K562 (cell line): ENCODE measurements at regions not wholly inside any gene's neighbourhood (a gene's known extent, or its start where the extent isn't known, plus 50 kb on each side); places are given as distances from the start of the nearest gene placed in this dataset.
A peak's percentile ranks its signal among the peaks of the same experiment; 100 is the strongest.

Experiments used
- ATAC-seq: fragments of 200-7000 bp; cut with Tn5 transposase; 3 replicates; pipeline ENCODE4 v1.9.1; 2020; ENCODE audit warnings: moderate library complexity
- BruUV-seq: library from RNA; stranded (reverse); fragments of 400-500 nt; replicated peaks from 2 replicates; lab custom pipeline; 2021; lab: Mats Ljungman, UMichigan
- CTCF ChIA-PET: fragments of 300-600 bp; formaldehyde crosslinking; extraction: SDS; loops from one replicate; lab custom pipeline; 2021; ENCODE audit warnings: low intra/inter-chr PET ratio; lab: Yijun Ruan, JAX
- POLR2A ChIA-PET: fragments of 300-600, 350-650 bp; sonication (Branson Sonifier 250); formaldehyde crosslinking; extraction: SDS; loops from one replicate; lab custom pipeline; 2021; ENCODE audit warnings: antibody characterized with exemption, inconsistent platforms; lab: Yijun Ruan, JAX
- DNase-seq, 4 experiments: peaks; one replicate each; pipeline versions ENCODE4 v3.0.0 to v3.0.0-alpha.2; 2011 to 2018; ENCODE audit warnings: low spot score in 3 of 4, mixed read lengths in 3 of 4; ENCODE audit errors: extremely low read depth in 1 of 4
- FAIRE-seq: peaks from 2 replicates; lab custom pipeline; 2011; peaks lifted over from hg19 to GRCh38; lab: Jason Lieb, UNC
- H2AFZ ChIP-seq: 2 replicates; pipeline ENCODE4 v1.6.0; 2011; ENCODE audit warnings: low read depth, low read length, control low read depth, inconsistent platforms
- H3K27ac ChIP-seq: fragments of 200-600 bp; 3 replicates; pipeline ENCODE4 v1.8.0; 2011; ENCODE audit warnings: low read depth, mild to moderate bottlenecking, control low read depth, inconsistent platforms, low read length, moderate library complexity, mixed read lengths; ENCODE audit errors: extremely low read depth
- H3K27me3 ChIP-seq, 2 experiments: fragments of 300-600 bp in 1 of 2; 2 replicates in 1 of 2; 3 replicates in 1 of 2; pipeline versions ENCODE4 v1.6.0 to v1.8.0; 2011; ENCODE audit warnings: inconsistent platforms in 2 of 2, low read length in 2 of 2, mild to moderate bottlenecking in 1 of 2, mixed read lengths in 1 of 2, moderate library complexity in 1 of 2; ENCODE audit not compliant: control insufficient read depth in 2 of 2, insufficient read depth in 2 of 2
- H3K36me3 ChIP-seq: fragments of 300-600 bp; 3 replicates; pipeline ENCODE4 v1.8.0; 2011; ENCODE audit warnings: mild to moderate bottlenecking, low read length, inconsistent platforms; ENCODE audit not compliant: control insufficient read depth, insufficient read depth
- H3K4me1 ChIP-seq, 2 experiments: fragments of 200-600 bp in 1 of 2; replicated peaks in 1 of 2; 2 replicates in 1 of 2; 3 replicates in 1 of 2; pipeline versions ENCODE4 v1.5.1 to v1.8.0; 2011; ENCODE audit warnings: inconsistent platforms in 2 of 2, low read length in 2 of 2, mild to moderate bottlenecking in 1 of 2, mixed read lengths in 1 of 2, moderate library complexity in 1 of 2; ENCODE audit not compliant: control insufficient read depth in 2 of 2, insufficient read depth in 2 of 2
- H3K4me2 ChIP-seq: 2 replicates; pipeline ENCODE4 v1.6.1; 2011; ENCODE audit warnings: low read length, control low read depth, inconsistent platforms, mixed read lengths; ENCODE audit not compliant: insufficient read depth
- H3K4me3 ChIP-seq: fragments of 200-600 bp; sonication (generic), shearing (Covaris generic); 2 replicates; pipeline ENCODE4 v1.5.1; 2016; ENCODE audit warnings: control low read depth, inconsistent platforms
- H3K79me2 ChIP-seq: fragments of 200-600 bp; 3 replicates; pipeline ENCODE4 v1.8.0; 2011; ENCODE audit warnings: low read length, inconsistent platforms; ENCODE audit not compliant: control insufficient read depth, insufficient read depth
- H3K9ac ChIP-seq, 2 experiments: 2 replicates each; pipeline versions ENCODE4 v1.6.0 to v1.6.1; 2011; ENCODE audit warnings: low read depth in 2 of 2, low read length in 2 of 2, control low read depth in 1 of 2, inconsistent platforms in 1 of 2, mild to moderate bottlenecking in 1 of 2, mixed read lengths in 1 of 2; ENCODE audit not compliant: insufficient read depth in 1 of 2
- H3K9me1 ChIP-seq: one replicate; pipeline ENCODE4 v1.6.0; 2011; ENCODE audit warnings: inconsistent platforms, mild to moderate bottlenecking, low read length, moderate library complexity; ENCODE audit not compliant: control insufficient read depth, insufficient read depth
- H3K9me3 ChIP-seq: replicated peaks from 2 replicates; pipeline ENCODE4 v1.5.1; 2011; ENCODE audit warnings: low read depth, low read length, inconsistent platforms; ENCODE audit not compliant: control insufficient read depth, insufficient read depth
- H4K20me1 ChIP-seq: replicated peaks from 2 replicates; pipeline ENCODE4 v1.6.1; 2011; ENCODE audit warnings: low read length, inconsistent platforms, mixed read lengths; ENCODE audit not compliant: control insufficient read depth, insufficient read depth
- FOXP1 ChIP-seq: sonication (generic); formaldehyde crosslinking; IDR thresholded peaks from 2 replicates; pipeline ENCODE4 v1.8.0; 2022; ENCODE audit warnings: mild to moderate bottlenecking, missing genetic modification reagents
- HOXB6 ChIP-seq: fragments of 250-450 bp; sonication (Bioruptor Pico); IDR thresholded peaks from 2 replicates; pipeline ENCODE4 v1.5.1; 2022; ENCODE audit warnings: mild to moderate bottlenecking, borderline replicate concordance
- MBD2 ChIP-seq: sonication (generic); IDR thresholded peaks from 2 replicates; pipeline ENCODE4 v1.6.1; 2016; ENCODE audit warnings: low read depth, borderline replicate concordance
- POLR2A ChIP-seq: fragments of 450-650 bp; conservative IDR thresholded peaks from 2 replicates; pipeline ENCODE4 v1.6.1; 2016
- RAD21 ChIP-seq, 2 experiments: fragments of 250-450 bp in 1 of 2; fragments of 450-650 bp in 1 of 2; sonication (Bioruptor Pico) in 1 of 2; formaldehyde crosslinking in 1 of 2; IDR thresholded peaks in 1 of 2; conservative IDR thresholded peaks in 1 of 2; 2 replicates each; pipeline versions ENCODE4 v1.4.0 to v1.8.0; 2020 to 2022; ENCODE audit warnings: mild to moderate bottlenecking in 2 of 2, moderate library complexity in 1 of 2
- RBM17 ChIP-seq: fragments of 200-400 bp; formaldehyde crosslinking; IDR thresholded peaks from 2 replicates; pipeline ENCODE4 v1.6.1; 2017; ENCODE audit warnings: low read depth, mild to moderate bottlenecking, low read length, borderline replicate concordance
- STAT5A ChIP-seq: IDR thresholded peaks from 2 replicates; pipeline ENCODE4 v1.6.1; 2012; ENCODE audit warnings: low read length, inconsistent platforms, borderline replicate concordance
- ZNF695 ChIP-seq: fragments of 450-650 bp; formaldehyde crosslinking; IDR thresholded peaks from 2 replicates; pipeline ENCODE4 v1.4.0; 2020; ENCODE audit warnings: mild to moderate bottlenecking, moderate library complexity
- WGBS: fragments of 100-300 bp; shearing (Covaris generic); methylation state at CpG from one replicate; pipeline ENCODE4 v1.1.6; 2016; ENCODE audit warnings: low coverage, mixed read lengths; ENCODE audit not compliant: insufficient coverage; ENCODE audit errors: missing lambda C conversion rate; 5-methylcytosine and 5-hydroxymethylcytosine counted together
- in situ Hi-C: fragments of 300-500 bp; cut with MboI; formaldehyde crosslinking; loops from 4 replicates; pipeline ENCODE4 v1.15.0; 2018; ENCODE audit warnings: inconsistent platforms, mixed read lengths
- intact Hi-C: fragments of 100-400 bp; cut with micrococcal nuclease; formaldehyde crosslinking; loops from 2 replicates; pipeline ENCODE4 v1.14.2; 2022
- TF ChIP-seq, protein P1 (sequence below), 2 experiments: fragments of 450-650 bp; formaldehyde crosslinking in 1 of 2; IDR thresholded peaks; 2 replicates each; pipeline versions ENCODE4 v1.4.0 to v1.6.1; 2014 to 2020; ENCODE audit warnings: mild to moderate bottlenecking in 2 of 2, borderline replicate concordance in 1 of 2, low read depth in 1 of 2
- TF ChIP-seq, protein P2 (sequence below), 2 experiments: fragments of 450-650 bp; IDR thresholded peaks; 2 replicates each; pipeline ENCODE4 v1.6.1; 2018; ENCODE audit warnings: mild to moderate bottlenecking in 2 of 2, low read depth in 1 of 2; ENCODE audit not compliant: partially characterized antibody in 2 of 2

GRCh38 chr17:36777118-36777517 lies 160.2 kb upstream of the LHX1 start:
- no peaks in the 10 kb centered on the region for H3K9me1 ChIP-seq
- no TSS peak for BruUV-seq
- H3K4me3 ChIP-seq, result no peak overlapping the region
- WGBS, result 0% methylated on average over 4 of the region's 6 CpGs
- FAIRE-seq (no peak), DNase-seq (peak; percentile 30 to 50 (median 37)), ATAC-seq (no peak)
- H3K4me1 ChIP-seq, result no peaks in the 10 kb centered on the region
- no peak overlapping the region for H2AFZ ChIP-seq
- H3K9ac ChIP-seq, result no peak overlapping the region
- in situ Hi-C loops, result no loop called here
- H3K36me3 ChIP-seq, result no peaks in the 10 kb centered on the region
- ChIA-PET CTCF (no interaction called here), POLR2A (no interaction called here)
- no peak overlapping the region for H3K27ac ChIP-seq
- H3K27me3 ChIP-seq, result peaks cover 9 to 27% of the 10 kb centered on the region in 2 experiments; a peak in 3 of 5 replicates
- H3K79me2 ChIP-seq, result no peaks in the 10 kb centered on the region
- H4K20me1 ChIP-seq, result no peaks in the 10 kb centered on the region
- no peaks in the 10 kb centered on the region for H3K9me3 ChIP-seq
- intact Hi-C loops, result no loop called here
- H3K4me2 ChIP-seq, result no peak overlapping the region
- TF ChIP-seq RBM17 (no peak), MBD2 (no peak), HOXB6 (no peak), ZNF695 (CRISPR knock-in tag) (no peak), STAT5A (no peak), RAD21 (CRISPR knock-in tag; conservative IDR thresholded peaks at IDR 0.05 in 1 of 2, IDR thresholded peaks at IDR 0.05 in 1 of 2) (no peak), POLR2A (no peak), FOXP1 (CRISPR knock-in tag) (no peak)
- TF ChIP-seq, protein P1, sequence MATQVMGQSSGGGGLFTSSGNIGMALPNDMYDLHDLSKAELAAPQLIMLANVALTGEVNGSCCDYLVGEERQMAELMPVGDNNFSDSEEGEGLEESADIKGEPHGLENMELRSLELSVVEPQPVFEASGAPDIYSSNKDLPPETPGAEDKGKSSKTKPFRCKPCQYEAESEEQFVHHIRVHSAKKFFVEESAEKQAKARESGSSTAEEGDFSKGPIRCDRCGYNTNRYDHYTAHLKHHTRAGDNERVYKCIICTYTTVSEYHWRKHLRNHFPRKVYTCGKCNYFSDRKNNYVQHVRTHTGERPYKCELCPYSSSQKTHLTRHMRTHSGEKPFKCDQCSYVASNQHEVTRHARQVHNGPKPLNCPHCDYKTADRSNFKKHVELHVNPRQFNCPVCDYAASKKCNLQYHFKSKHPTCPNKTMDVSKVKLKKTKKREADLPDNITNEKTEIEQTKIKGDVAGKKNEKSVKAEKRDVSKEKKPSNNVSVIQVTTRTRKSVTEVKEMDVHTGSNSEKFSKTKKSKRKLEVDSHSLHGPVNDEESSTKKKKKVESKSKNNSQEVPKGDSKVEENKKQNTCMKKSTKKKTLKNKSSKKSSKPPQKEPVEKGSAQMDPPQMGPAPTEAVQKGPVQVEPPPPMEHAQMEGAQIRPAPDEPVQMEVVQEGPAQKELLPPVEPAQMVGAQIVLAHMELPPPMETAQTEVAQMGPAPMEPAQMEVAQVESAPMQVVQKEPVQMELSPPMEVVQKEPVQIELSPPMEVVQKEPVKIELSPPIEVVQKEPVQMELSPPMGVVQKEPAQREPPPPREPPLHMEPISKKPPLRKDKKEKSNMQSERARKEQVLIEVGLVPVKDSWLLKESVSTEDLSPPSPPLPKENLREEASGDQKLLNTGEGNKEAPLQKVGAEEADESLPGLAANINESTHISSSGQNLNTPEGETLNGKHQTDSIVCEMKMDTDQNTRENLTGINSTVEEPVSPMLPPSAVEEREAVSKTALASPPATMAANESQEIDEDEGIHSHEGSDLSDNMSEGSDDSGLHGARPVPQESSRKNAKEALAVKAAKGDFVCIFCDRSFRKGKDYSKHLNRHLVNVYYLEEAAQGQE (IDR thresholded peaks at IDR 0.05; ENCODE audit: borderline replicate concordance), result peak; percentile 97
- TF ChIP-seq, protein P1 (CRISPR knock-in tag; IDR thresholded peaks at IDR 0.05; ENCODE audit: low read depth), result peak; percentile 90
- TF ChIP-seq, protein P2, sequence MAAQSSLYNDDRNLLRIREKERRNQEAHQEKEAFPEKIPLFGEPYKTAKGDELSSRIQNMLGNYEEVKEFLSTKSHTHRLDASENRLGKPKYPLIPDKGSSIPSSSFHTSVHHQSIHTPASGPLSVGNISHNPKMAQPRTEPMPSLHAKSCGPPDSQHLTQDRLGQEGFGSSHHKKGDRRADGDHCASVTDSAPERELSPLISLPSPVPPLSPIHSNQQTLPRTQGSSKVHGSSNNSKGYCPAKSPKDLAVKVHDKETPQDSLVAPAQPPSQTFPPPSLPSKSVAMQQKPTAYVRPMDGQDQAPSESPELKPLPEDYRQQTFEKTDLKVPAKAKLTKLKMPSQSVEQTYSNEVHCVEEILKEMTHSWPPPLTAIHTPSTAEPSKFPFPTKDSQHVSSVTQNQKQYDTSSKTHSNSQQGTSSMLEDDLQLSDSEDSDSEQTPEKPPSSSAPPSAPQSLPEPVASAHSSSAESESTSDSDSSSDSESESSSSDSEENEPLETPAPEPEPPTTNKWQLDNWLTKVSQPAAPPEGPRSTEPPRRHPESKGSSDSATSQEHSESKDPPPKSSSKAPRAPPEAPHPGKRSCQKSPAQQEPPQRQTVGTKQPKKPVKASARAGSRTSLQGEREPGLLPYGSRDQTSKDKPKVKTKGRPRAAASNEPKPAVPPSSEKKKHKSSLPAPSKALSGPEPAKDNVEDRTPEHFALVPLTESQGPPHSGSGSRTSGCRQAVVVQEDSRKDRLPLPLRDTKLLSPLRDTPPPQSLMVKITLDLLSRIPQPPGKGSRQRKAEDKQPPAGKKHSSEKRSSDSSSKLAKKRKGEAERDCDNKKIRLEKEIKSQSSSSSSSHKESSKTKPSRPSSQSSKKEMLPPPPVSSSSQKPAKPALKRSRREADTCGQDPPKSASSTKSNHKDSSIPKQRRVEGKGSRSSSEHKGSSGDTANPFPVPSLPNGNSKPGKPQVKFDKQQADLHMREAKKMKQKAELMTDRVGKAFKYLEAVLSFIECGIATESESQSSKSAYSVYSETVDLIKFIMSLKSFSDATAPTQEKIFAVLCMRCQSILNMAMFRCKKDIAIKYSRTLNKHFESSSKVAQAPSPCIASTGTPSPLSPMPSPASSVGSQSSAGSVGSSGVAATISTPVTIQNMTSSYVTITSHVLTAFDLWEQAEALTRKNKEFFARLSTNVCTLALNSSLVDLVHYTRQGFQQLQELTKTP (IDR thresholded peaks at IDR 0.05; ENCODE audit: low read depth in 1 of 2, partially characterized antibody in 2 of 2), result peak in 1 of 2 experiments; percentile 53
